HUES48 (cell line): ENCODE measurements at regions not wholly inside any gene's neighbourhood (a gene's known extent, or its start where the extent isn't known, plus 50 kb on each side); places are given as distances from the start of the nearest gene placed in this dataset.
A peak's percentile ranks its signal among the peaks of the same experiment; 100 is the strongest.

Source experiments
- H3K27ac ChIP-seq: one replicate; pipeline ENCODE4 v1.7.0; 2013; ENCODE audit warnings: low read depth, low read length, inconsistent platforms
- H3K27me3 ChIP-seq: 2 replicates; pipeline ENCODE4 v1.6.1; 2013; ENCODE audit warnings: mild to moderate bottlenecking, low read length; ENCODE audit not compliant: control insufficient read depth, insufficient read depth
- H3K36me3 ChIP-seq: 2 replicates; pipeline ENCODE4 v1.6.1; 2013; ENCODE audit warnings: low read length; ENCODE audit not compliant: control insufficient read depth, insufficient read depth
- H3K4me1 ChIP-seq: 2 replicates; pipeline ENCODE4 v1.6.1; 2013; ENCODE audit warnings: mild to moderate bottlenecking, low read length; ENCODE audit not compliant: control insufficient read depth, insufficient read depth
- H3K4me3 ChIP-seq: 2 replicates; pipeline ENCODE4 v1.5.1; 2013; ENCODE audit warnings: mild to moderate bottlenecking, low read depth, low read length
- H3K9ac ChIP-seq: 2 replicates; pipeline ENCODE4 v1.6.1; 2013; ENCODE audit warnings: mild to moderate bottlenecking, low read depth, low read length, moderate library complexity
- H3K9me3 ChIP-seq: 2 replicates; pipeline ENCODE4 v1.6.1; 2013; ENCODE audit warnings: low read length; ENCODE audit not compliant: control insufficient read depth, insufficient read depth

DNA sequence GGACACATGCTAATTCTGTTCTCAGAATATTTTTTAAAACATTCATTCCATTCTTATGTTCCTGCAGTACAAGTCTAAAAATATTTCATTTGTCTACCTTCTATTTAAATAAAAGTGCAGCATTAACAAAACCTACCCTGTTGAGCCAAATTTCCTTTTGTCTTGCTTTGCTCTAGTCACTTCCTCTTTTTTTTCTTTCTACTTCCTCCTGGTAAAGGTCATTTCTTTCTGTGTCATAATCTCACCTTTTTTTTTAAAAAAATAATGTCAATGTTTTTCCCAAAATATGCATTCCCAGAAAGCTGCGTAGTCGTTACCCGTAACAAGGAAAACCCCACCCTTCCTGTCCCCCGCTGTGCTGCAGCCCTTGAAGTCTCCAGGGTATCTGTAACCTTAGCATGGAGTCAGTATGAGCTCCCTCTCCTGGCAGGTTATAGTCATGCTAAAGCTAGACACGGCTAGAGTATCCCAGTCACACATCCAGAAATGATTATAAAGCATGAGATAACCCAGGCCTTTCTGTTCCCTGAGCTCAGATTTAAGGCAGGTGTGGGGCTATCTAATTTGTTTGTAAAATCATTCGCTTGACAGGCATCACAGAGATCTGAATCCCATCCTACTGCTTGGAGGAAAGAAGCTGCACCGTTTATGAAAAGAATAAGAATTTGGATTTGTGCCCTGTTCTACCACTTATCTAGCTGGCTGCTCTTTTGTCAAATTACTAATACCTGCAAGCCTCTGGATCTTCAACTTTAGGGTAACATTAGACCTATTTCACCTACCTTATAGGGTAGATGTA lies 51.1 kb upstream of the EED start:
- no peaks in the 10 kb centered on the region for H3K36me3 ChIP-seq
- no peaks in the 10 kb centered on the region for H3K27me3 ChIP-seq
- no peak overlapping the region for H3K9ac ChIP-seq
- peak overlapping the region; percentile 44 for H3K4me3 ChIP-seq
- peaks cover 6% of the 10 kb centered on the region for H3K4me1 ChIP-seq
- no peaks in the 10 kb centered on the region for H3K9me3 ChIP-seq
- no peak overlapping the region for H3K27ac ChIP-seq

DNA sequence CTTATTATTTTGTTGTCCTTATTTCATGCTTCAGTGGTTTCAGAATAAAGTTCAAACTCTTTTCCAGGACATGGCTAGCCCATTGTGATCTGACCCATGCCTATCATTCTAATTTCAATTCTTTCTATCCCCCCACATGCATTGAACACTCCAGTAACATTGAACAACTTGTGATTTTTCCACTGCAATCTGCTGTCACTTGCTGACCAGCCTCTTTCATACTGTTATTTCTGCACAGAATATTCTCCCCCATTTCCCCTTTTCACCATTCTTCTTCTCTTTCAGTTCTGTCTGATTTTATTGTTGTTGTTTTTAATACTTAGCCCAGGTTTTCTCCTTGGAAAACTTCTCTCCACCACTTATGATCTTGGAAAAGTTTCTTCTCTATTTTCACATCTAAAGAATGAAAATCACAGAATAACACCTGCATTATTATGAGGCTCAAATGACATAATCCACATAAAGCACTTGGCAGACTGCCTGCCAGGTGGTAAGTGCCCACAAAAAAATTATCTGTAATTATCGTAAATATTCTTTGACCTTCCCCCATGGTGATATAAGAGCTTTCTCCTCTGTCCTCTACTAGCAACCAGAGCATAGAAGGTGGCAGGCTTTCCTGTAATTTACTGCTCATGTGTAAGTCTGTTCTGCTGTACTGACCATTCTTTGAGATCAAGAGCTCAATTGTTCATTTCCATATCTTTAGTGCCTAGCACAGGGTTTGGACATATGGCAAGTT lies 51.9 kb upstream of the EED start:
- peaks cover 6% of the 10 kb centered on the region for H3K4me1 ChIP-seq
- no peaks in the 10 kb centered on the region for H3K36me3 ChIP-seq
- H3K4me3 ChIP-seq = no peak overlapping the region
- no peak overlapping the region for H3K27ac ChIP-seq
- no peaks in the 10 kb centered on the region for H3K27me3 ChIP-seq
- no peak overlapping the region for H3K9ac ChIP-seq
- H3K9me3 ChIP-seq = no peaks in the 10 kb centered on the region

DNA sequence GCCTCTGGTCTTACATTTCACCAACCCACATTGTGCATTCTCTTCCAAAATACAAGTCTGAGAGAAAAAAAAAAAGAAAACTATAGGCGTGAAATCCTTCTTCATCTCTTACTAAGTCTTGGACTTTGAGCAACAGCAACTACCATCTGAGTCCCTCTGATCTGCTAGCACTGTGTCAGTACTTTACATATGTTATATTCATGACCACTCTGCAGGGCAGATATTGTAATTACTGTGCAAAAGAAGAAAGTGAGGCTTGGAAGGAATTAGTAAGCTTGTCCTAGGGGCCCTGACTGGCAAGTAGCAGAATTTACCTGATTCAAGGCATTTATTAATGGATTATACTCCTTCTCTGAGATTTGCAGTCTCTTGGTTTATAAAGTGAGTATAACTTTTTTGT lies 52.7 kb upstream of the EED start:
- Histone ChIP-seq H3K4me3 (no peak overlapping the region), H3K9me3 (no peaks in the 10 kb centered on the region), H3K9ac (no peak overlapping the region), H3K27me3 (no peaks in the 10 kb centered on the region), H3K27ac (no peak overlapping the region), H3K36me3 (no peaks in the 10 kb centered on the region), H3K4me1 (peaks cover 6% of the 10 kb centered on the region)

DNA sequence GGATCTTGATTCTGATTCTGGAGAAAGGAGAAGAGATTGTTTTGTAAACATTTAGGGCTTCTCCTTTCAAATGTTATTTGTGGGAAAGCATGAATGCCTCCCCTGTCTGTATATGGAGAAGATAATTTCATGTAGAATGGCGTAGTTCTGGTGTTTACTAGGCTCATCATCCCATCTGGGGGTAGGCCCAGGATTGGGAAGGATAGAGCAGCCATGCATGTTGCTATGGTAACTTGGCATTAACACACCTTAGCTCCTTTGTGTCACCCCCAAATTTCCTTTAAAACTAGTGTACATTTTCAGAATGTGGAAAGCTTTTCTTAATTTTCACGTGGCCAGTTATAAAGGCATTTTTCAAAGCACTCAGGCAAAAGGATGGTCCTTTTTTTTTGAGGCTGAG lies 57.5 kb upstream of the EED start:
- no peaks in the 10 kb centered on the region for H3K9me3 ChIP-seq
- H3K9ac ChIP-seq = no peak overlapping the region
- no peaks in the 10 kb centered on the region for H3K36me3 ChIP-seq
- H3K4me3 ChIP-seq = no peak overlapping the region
- no peaks in the 10 kb centered on the region for H3K27me3 ChIP-seq
- no peak overlapping the region for H3K27ac ChIP-seq
- no peaks in the 10 kb centered on the region for H3K4me1 ChIP-seq

DNA sequence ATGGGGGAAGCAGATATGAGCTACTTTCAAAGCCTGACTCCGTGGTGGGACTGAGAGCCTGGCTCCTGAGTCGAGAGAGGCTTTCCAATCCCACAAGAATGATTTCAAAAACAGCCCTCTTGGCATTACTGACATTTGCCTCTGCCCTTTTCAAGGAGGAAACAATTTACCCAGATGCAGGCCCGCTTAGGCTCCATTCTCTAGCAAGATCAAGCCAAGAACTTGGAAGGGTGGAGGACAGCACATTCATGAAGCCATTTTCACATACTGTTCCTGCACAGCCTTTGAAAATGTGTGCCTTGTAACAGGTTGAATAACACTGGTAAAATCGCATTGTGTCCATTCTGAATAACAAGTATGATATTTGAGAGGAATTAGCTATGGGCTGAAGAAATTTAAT lies 58.2 kb upstream of the EED start:
- Histone ChIP-seq H3K4me1 (no peaks in the 10 kb centered on the region), H3K4me3 (no peak overlapping the region), H3K9ac (no peak overlapping the region), H3K27ac (no peak overlapping the region), H3K9me3 (no peaks in the 10 kb centered on the region), H3K36me3 (no peaks in the 10 kb centered on the region), H3K27me3 (no peaks in the 10 kb centered on the region)

DNA sequence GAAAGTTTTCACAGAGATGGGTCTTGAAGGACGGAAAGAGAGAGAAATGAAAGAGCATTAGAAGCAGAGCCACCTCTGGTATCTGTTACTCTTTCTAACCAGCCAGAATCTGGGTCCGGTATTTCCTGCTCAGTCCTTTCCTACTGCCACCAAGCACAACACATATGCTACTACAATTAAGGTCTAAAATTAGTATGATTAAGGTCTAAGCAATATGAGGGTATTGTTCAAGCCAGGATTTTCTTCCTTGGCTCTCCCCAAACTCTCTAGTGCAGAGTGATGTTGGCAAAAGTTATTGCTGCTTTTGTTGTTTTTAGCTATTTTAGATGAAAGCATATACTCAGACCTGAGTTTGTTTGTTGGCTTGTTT lies 59.2 kb upstream of the EED start:
- no peak overlapping the region for H3K27ac ChIP-seq
- H3K9ac ChIP-seq = no peak overlapping the region
- H3K9me3 ChIP-seq = no peaks in the 10 kb centered on the region

DNA sequence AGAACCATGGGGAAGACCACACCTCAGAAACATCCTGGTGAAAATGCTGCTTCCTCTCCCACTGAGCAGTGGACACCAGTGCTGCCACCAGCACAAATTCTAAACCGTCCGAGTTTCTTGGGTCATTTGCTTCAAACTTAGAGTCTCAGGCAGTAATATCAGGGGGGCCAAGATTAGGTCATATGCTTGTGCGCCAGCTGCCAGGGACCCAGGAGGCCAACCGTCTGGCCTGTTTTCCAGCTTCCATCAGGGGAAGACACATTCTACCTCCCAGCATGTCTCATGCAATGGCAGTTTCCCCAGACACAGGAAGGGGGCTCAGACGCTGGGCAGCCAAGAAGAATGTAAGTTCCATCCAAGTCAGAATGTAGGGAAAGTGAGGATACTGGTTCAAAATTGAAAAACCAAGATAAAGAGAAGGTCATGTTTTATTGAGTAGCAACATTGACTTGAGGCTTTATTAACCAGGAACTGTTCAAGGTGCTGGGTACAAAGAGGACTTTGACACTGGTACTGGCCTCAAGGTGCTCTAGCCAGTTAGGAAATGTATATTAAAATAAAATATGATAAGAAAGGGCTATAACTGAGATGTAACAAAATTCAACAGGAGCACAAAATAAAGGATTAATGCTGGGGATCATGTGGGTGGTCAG lies 59.7 kb upstream of the EED start:
- H3K27ac ChIP-seq = no peak overlapping the region
- H3K4me3 ChIP-seq = no peak overlapping the region
- no peaks in the 10 kb centered on the region for H3K9me3 ChIP-seq
- no peaks in the 10 kb centered on the region for H3K36me3 ChIP-seq
- H3K4me1 ChIP-seq = no peaks in the 10 kb centered on the region
- H3K27me3 ChIP-seq = no peaks in the 10 kb centered on the region
- no peak overlapping the region for H3K9ac ChIP-seq

More for the DNA sequence above, 59.2 kb upstream of the EED start:
- no peaks in the 10 kb centered on the region for H3K27me3 ChIP-seq
- no peak overlapping the region for H3K4me3 ChIP-seq
- H3K4me1 ChIP-seq = no peaks in the 10 kb centered on the region
- no peaks in the 10 kb centered on the region for H3K36me3 ChIP-seq

DNA sequence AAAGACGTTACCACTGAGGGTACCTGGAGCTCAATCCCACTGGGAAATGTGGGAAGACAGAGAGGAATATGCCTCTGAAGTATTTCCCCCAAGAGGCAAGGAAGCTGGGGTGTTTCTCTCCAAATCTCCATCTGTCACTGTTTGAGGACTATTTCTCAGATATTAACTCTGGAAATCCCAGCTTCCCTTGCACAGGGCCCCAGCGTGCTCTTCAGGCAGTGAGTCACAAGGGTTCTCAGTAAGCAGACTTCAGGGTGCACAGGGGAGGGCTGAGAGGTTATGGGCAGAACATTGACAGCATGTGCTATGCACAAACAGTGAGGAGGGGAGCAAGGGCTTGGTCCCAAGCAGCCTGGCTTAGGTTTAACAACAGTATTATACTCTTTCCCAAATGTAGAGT lies 60.9 kb upstream of the EED start:
- Histone ChIP-seq H3K27ac (no peak overlapping the region), H3K9me3 (no peaks in the 10 kb centered on the region), H3K4me3 (no peak overlapping the region), H3K36me3 (no peaks in the 10 kb centered on the region), H3K4me1 (no peaks in the 10 kb centered on the region), H3K27me3 (no peaks in the 10 kb centered on the region), H3K9ac (no peak overlapping the region)

DNA sequence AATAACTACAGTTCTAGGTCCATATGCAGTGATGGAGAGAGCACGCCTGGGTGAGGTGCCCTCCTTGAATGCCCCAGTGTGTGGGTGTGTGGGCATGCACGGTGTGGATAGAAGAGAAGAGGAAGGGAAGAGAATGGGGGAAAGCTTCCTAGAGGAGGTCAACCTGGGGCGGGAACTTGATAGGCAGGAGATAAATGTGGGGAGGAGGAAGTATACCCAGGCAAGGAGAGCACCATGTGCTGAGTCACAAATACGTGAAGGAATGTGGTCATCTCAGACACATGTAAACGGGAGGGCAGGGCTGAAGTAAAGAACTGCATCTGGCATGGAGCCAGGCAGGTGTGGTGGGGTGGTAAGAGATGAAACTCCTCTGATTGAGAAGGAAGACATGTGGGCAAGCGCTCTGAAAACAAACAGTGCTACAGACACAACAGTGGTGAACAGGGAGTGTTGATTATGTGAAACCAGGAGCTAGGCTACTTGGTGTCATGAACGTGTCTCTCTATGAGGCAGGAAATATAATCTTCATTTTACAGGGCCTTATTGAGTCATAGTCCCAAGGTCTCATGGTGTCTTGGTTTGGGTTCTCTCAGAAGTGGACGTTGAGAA lies 61.5 kb upstream of the EED start:
- no peaks in the 10 kb centered on the region for H3K27me3 ChIP-seq
- no peaks in the 10 kb centered on the region for H3K9me3 ChIP-seq
- no peak overlapping the region for H3K4me3 ChIP-seq
- no peak overlapping the region for H3K27ac ChIP-seq
- H3K36me3 ChIP-seq = no peaks in the 10 kb centered on the region
- H3K4me1 ChIP-seq = no peaks in the 10 kb centered on the region
- H3K9ac ChIP-seq = no peak overlapping the region

DNA sequence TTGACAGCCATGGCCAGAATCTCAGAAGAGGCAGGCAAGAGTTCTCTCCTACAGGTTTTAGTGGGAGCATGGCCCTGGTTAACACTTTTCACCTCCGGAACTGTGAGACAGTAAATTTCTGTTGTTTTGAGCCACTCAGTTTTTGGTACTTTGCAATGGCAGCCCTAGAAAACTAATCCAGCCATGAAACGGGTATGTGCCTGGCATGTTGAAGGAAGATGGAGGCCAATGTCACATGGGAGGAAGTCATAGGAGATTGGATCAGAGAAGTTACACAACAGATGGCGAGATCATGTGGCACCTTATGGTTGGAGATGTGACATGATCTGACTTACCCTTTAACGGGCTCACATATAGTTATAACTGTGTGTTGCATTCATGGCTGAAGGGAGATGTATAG lies 63.2 kb upstream of the EED start:
- no peaks in the 10 kb centered on the region for H3K27me3 ChIP-seq
- H3K9me3 ChIP-seq = no peaks in the 10 kb centered on the region
- no peak overlapping the region for H3K9ac ChIP-seq
- H3K4me3 ChIP-seq = no peak overlapping the region
- H3K36me3 ChIP-seq = no peaks in the 10 kb centered on the region
- no peak overlapping the region for H3K27ac ChIP-seq
- no peaks in the 10 kb centered on the region for H3K4me1 ChIP-seq

DNA sequence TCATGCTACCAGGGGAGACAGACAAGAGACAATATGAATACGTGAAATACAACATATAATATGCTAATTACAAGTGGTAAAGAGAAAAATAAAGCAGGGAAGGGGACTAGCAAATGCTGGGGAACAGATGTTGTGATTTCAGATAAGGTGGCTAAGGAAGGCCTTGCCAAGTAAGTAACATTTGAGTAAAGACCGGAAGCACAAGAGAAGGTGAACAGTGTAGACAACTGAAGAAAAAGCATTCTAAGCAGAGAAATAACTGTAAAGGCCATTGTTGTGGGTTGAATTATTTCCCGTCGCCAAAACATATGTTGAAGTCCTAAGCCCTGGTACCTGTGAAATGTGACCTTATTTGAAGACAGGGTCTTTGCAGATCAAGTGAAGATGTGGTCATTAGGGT lies 63.7 kb upstream of the EED start:
- H3K4me1 ChIP-seq = no peaks in the 10 kb centered on the region
- H3K9me3 ChIP-seq = no peaks in the 10 kb centered on the region
- H3K27ac ChIP-seq = no peak overlapping the region
- H3K9ac ChIP-seq = no peak overlapping the region
- H3K36me3 ChIP-seq = no peaks in the 10 kb centered on the region
- H3K4me3 ChIP-seq = no peak overlapping the region
- H3K27me3 ChIP-seq = no peaks in the 10 kb centered on the region
